Lower lobe of right lung (tissue), 2 donors: ENCODE measurements at regions not wholly inside any gene's neighbourhood (a gene's known extent, or its start where the extent isn't known, plus 50 kb on each side); places are given as distances from the start of the nearest gene placed in this dataset.

Experiments used
- ATAC-seq, 2 donors: fragments of 200-7000 bp; cut with Tn5 transposase; one replicate each; pipeline ENCODE4 v1.9.1; 2020 to 2022; ENCODE audit warnings: mild to moderate bottlenecking in 2 of 2, moderate library complexity in 2 of 2
- DNase-seq: peaks from one replicate; pipeline ENCODE4 v3.0.0-alpha.2; 2020
- H3K27ac ChIP-seq: fragments of 200-600 bp; one replicate; pipeline ENCODE4 v1.8.0; 2022
- H3K27me3 ChIP-seq: fragments of 200-600 bp; one replicate; pipeline ENCODE4 v1.8.0; 2022; ENCODE audit warnings: low read depth
- H3K36me3 ChIP-seq: fragments of 200-600 bp; one replicate; pipeline ENCODE4 v1.8.0; 2022; ENCODE audit warnings: mild to moderate bottlenecking
- H3K4me1 ChIP-seq: fragments of 200-600 bp; one replicate; pipeline ENCODE4 v1.8.0; 2022
- H3K4me3 ChIP-seq: fragments of 200-600 bp; one replicate; pipeline ENCODE4 v1.8.0; 2022; ENCODE audit warnings: mild to moderate bottlenecking
- H3K9me3 ChIP-seq: fragments of 200-600 bp; one replicate; pipeline ENCODE4 v1.8.0; 2022
- CTCF ChIP-seq: fragments of 200-600 bp; IDR thresholded peaks from one replicate; pipeline ENCODE4 v1.8.0; 2022; ENCODE audit warnings: antibody characterized with exemption, mild to moderate bottlenecking
- intact Hi-C: fragments of 100-400 bp; cut with DNase I; formaldehyde crosslinking; loops from one replicate; pipeline ENCODE4 v1.11.0; 2022
- donor health status: DM: no; HTN: yes; CAD: no; lungs with severe emphysema.

GRCh38 chr12:38016602-38017001, 300.0 kb upstream of the ALG10B start:
- Histone ChIP-seq H3K36me3 (no peaks in the 10 kb centered on the region), H3K4me3 (no peak overlapping the region), H3K27me3 (no peaks in the 10 kb centered on the region), H3K27ac (no peak overlapping the region), H3K4me1 (no peaks in the 10 kb centered on the region), H3K9me3 (peaks cover 57% of the 10 kb centered on the region)
- ATAC-seq (no peak), DNase-seq (no peak)
- intact Hi-C loops: no loop called here
- no peak for TF ChIP-seq CTCF

- no peak for DNase-seq
- TF ChIP-seq CTCF: no peak
- ATAC-seq: no peak
- H3K4me3 ChIP-seq: no peak overlapping the region
- H3K9me3 ChIP-seq: peaks cover 36% of the 10 kb centered on the region
- H3K4me1 ChIP-seq: no peaks in the 10 kb centered on the region
- no peak overlapping the region for H3K27ac ChIP-seq
- intact Hi-C loops: no loop called here
- H3K36me3 ChIP-seq: no peaks in the 10 kb centered on the region
- H3K27me3 ChIP-seq: no peaks in the 10 kb centered on the region
Measured at GRCh38 chr12:38025916-38026315, 290.7 kb upstream of the ALG10B start.

- no peaks in the 10 kb centered on the region for H3K4me1 ChIP-seq
- H3K9me3 ChIP-seq: no peaks in the 10 kb centered on the region
- intact Hi-C loops: no loop called here
- H3K36me3 ChIP-seq: no peaks in the 10 kb centered on the region
- TF ChIP-seq CTCF: no peak
- H3K27ac ChIP-seq: no peak overlapping the region
- H3K27me3 ChIP-seq: no peaks in the 10 kb centered on the region
- DNase-seq (no peak), ATAC-seq (no peak)
- no peak overlapping the region for H3K4me3 ChIP-seq
Measured at GRCh38 chr12:38053113-38053512, 263.5 kb upstream of the ALG10B start.

GRCh38 chr12:38053655-38054464, 262.7 kb upstream of the ALG10B start:
- ATAC-seq (peak; percentile 46 to 65), DNase-seq (peak; percentile 67)
- Histone ChIP-seq H3K4me1 (no peaks in the 10 kb centered on the region), H3K9me3 (no peaks in the 10 kb centered on the region), H3K4me3 (no peak overlapping the region), H3K36me3 (no peaks in the 10 kb centered on the region), H3K27ac (no peak overlapping the region), H3K27me3 (no peaks in the 10 kb centered on the region)
- intact Hi-C loops: no loop called here
- TF ChIP-seq CTCF: peak; percentile 35

GRCh38 chr12:38056701-38057689, 259.6 kb upstream of the ALG10B start:
- intact Hi-C loops: no loop called here
- no peak for ATAC-seq
- H3K4me1 ChIP-seq: no peaks in the 10 kb centered on the region
- H3K27ac ChIP-seq: no peak overlapping the region
- no peaks in the 10 kb centered on the region for H3K9me3 ChIP-seq
- no peak for DNase-seq
- no peak overlapping the region for H3K4me3 ChIP-seq
- no peaks in the 10 kb centered on the region for H3K27me3 ChIP-seq
- no peaks in the 10 kb centered on the region for H3K36me3 ChIP-seq
- TF ChIP-seq CTCF: no peak
